ENCODE measurements at regions not wholly inside any gene's neighbourhood (a gene's known extent, or its start where the extent isn't known, plus 50 kb on each side); places are given as distances from the start of the nearest gene placed in this dataset.

- Histone ChIP-seq H2AFZ (replicated peaks; ENCODE audit: low read length, poor library complexity) (no peak overlapping the region), H3K4me3 (ENCODE audit: insufficient read depth, low read depth, low read length) (no peak overlapping the region), H2BK15ac (ENCODE audit: low read depth, low read length) (no peak overlapping the region), H4K8ac (ENCODE audit: low read depth in 2 of 2, low read length in 2 of 2) (peak overlapping the region in 1 of 2 experiments; percentile 44; a peak in 2 of 4 replicates), H3K9me1 (ENCODE audit: insufficient read depth, low read length) (peaks cover 7% of the 10 kb centered on the region), H3K9me3 (ENCODE audit: control insufficient read depth, insufficient read depth, low read length) (no peaks in the 10 kb centered on the region), H3K36me3 (ENCODE audit: control insufficient read depth, insufficient read depth, low read length) (no peaks in the 10 kb centered on the region), H2BK120ac (ENCODE audit: low read depth, low read length) (peak overlapping the region; percentile 49; the same call in 1 of the 2 replicates), H3K9ac (ENCODE audit: low read depth, low read length) (no peak overlapping the region), H2BK20ac (ENCODE audit: low read depth, low read length) (peak overlapping the region; percentile 69; the same call in 1 of the 2 replicates), H2AK9ac (replicated peaks; ENCODE audit: low read depth, low read length, poor library complexity) (no peak overlapping the region), H3K4me1 (ENCODE audit: control insufficient read depth, insufficient read depth, low read length) (peaks cover 20% of the 10 kb centered on the region), H3K14ac (replicated peaks; ENCODE audit: low read depth, low read length) (no peak overlapping the region), H2AK5ac (ENCODE audit: low read depth, low read length) (no peak overlapping the region), H3K4me2 (ENCODE audit: low read depth, low read length) (no peak overlapping the region), H3K56ac (ENCODE audit: extremely low read depth, insufficient read depth, low read length) (no peak overlapping the region), H4K91ac (ENCODE audit: insufficient read depth, low read depth, low read length) (no peak overlapping the region), H3K23ac (ENCODE audit: low read depth, low read length) (no peak overlapping the region), H3K18ac (ENCODE audit: low read depth, low read length) (no peak overlapping the region), H3K4ac (ENCODE audit: low read depth, low read length) (no peak overlapping the region), H3K27ac (ENCODE audit: insufficient read depth, low read length) (no peak overlapping the region), H4K5ac (ENCODE audit: low read depth, low read length) (no peak overlapping the region), H3K79me1 (ENCODE audit: low read depth in 1 of 2, low read length in 2 of 2) (peaks cover under 1 to 27% of the 10 kb centered on the region in 2 experiments; a peak in 3 of 4 replicates), H4K20me1 (ENCODE audit: insufficient read depth, low read length) (no peaks in the 10 kb centered on the region), H2BK5ac (ENCODE audit: low read depth, low read length, poor library complexity, severe bottlenecking) (peak overlapping the region; percentile 99), H3K27me3 (ENCODE audit: control insufficient read depth, insufficient read depth, low read length) (no peaks in the 10 kb centered on the region)
- DNase-seq (no peak), ATAC-seq (ENCODE audit: low read depth) (no peak)
- WGBS, 2 experiments (ENCODE audit: extremely low coverage in 2 of 2, insufficient read length in 1 of 2): no CpG with 5 or more reads among the region's 2 CpGs
- no TSS peak for BruUV-seq (replicated peaks)
- intact Hi-C loops (cut with micrococcal nuclease): no loop called here
- dilution Hi-C loops (cut with HindIII; ENCODE audit: low sequenced_read_pairs, unreplicated experiment): no loop called here
- TF ChIP-seq CHD1 (IDR thresholded peaks at IDR 0.05; ENCODE audit: low read depth, low read length): no peak
- no peak for TF ChIP-seq RAD21 (IDR thresholded peaks at IDR 0.05; ENCODE audit: low read length)
- no peak for TF ChIP-seq BHLHE40 (IDR thresholded peaks at IDR 0.05; ENCODE audit: low read depth, low read length)
- TF ChIP-seq RFX5 (IDR thresholded peaks at IDR 0.05; ENCODE audit: low read depth, low read length): no peak
- no peak for TF ChIP-seq POLR2A (IDR thresholded peaks at IDR 0.05; ENCODE audit: low read depth, low read length)
- no peak for TF ChIP-seq CEBPB (IDR thresholded peaks at IDR 0.05; ENCODE audit: low read depth, low read length)
- TF ChIP-seq FOS (IDR thresholded peaks at IDR 0.05; ENCODE audit: low read depth, low read length): no peak
- TF ChIP-seq MAFK (IDR thresholded peaks at IDR 0.05; ENCODE audit: low read depth, low read length): no peak
- no peak for TF ChIP-seq MAZ (IDR thresholded peaks at IDR 0.05; ENCODE audit: borderline replicate concordance, low read depth, low read length)
- in situ Hi-C loops (cut with MboI; ENCODE audit: low sequenced_read_pairs): no loop called here
- POLR2A ChIA-PET (ENCODE audit: unreplicated experiment): no interaction called here
- CTCF ChIA-PET: no interaction called here
Measured at GRCh38 chr7:106773721-106774120, 91.4 kb upstream of the PIK3CG start.
